B cell (primary cell): ENCODE measurements at regions not wholly inside any gene's neighbourhood (a gene's known extent, or its start where the extent isn't known, plus 50 kb on each side); places are given as distances from the start of the nearest gene placed in this dataset.

Experiments
- ATAC-seq: fragments of 200-7000 bp; cut with Tn5 transposase; one replicate; pipeline ENCODE4 v1.10.0; 2021; ENCODE audit warnings: low read depth, mild to moderate bottlenecking, moderate number of reproducible peaks, moderate library complexity
- CTCF ChIA-PET: fragments of 350-600 bp; sonication (Branson Sonifier 250); formaldehyde crosslinking; loops from one replicate; lab custom pipeline; 2021; ENCODE audit warnings: antibody characterized with exemption, inconsistent platforms; lab: Charles Lee
- POLR2A ChIA-PET: fragments of 350-600 bp; sonication (Branson Sonifier 250); formaldehyde crosslinking; loops from one replicate; lab custom pipeline; 2021; ENCODE audit warnings: antibody characterized with exemption; lab: Charles Lee
- DNase-seq: peaks from one replicate; pipeline ENCODE4 v3.0.0; 2013
- H2AFZ ChIP-seq: 2 replicates; pipeline ENCODE4 v1.6.1; 2012; ENCODE audit warnings: mild to moderate bottlenecking, low read depth, low read length; ENCODE audit not compliant: insufficient read depth, poor library complexity, severe bottlenecking
- H3K27ac ChIP-seq, 2 donors: 1 replicate in 1 of 2; 2 replicates in 1 of 2; pipeline ENCODE4 v1.5.1; 2012 to 2013; ENCODE audit warnings: low read length in 2 of 2, mild to moderate bottlenecking in 2 of 2, moderate library complexity in 1 of 2
- H3K27me3 ChIP-seq, 4 experiments: fragments of 200-600 bp in 1 of 4; sonication (generic) in 1 of 4; replicated peaks in 1 of 4; 1 replicate in 2 of 4; 2 replicates in 2 of 4; pipeline versions ENCODE4 v1.6.1 to v1.7.0; 2013 to 2016; ENCODE audit warnings: low read length in 3 of 4, mild to moderate bottlenecking in 2 of 4, mixed read lengths in 1 of 4, moderate library complexity in 1 of 4; ENCODE audit not compliant: insufficient read depth in 4 of 4, control insufficient read depth in 3 of 4; ENCODE audit errors: control extremely low read depth in 1 of 4
- H3K36me3 ChIP-seq, 2 experiments: replicated peaks in 1 of 2; 1 replicate in 1 of 2; 2 replicates in 1 of 2; pipeline versions ENCODE4 v1.6.1 to v1.7.1; 2013; ENCODE audit warnings: low read length in 1 of 2; ENCODE audit not compliant: insufficient read depth in 2 of 2, control insufficient read depth in 1 of 2; ENCODE audit errors: control extremely low read depth in 1 of 2, extremely low read depth in 1 of 2
- H3K4me1 ChIP-seq, 2 donors: fragments of 200-600 bp in 1 of 2; sonication (generic) in 1 of 2; 1 replicate in 1 of 2; 2 replicates in 1 of 2; pipeline versions ENCODE4 v1.5.1 to v1.6.1; 2013 to 2017; ENCODE audit warnings: low read length in 2 of 2; ENCODE audit not compliant: control insufficient read depth in 2 of 2, insufficient read depth in 2 of 2
- H3K4me2 ChIP-seq: replicated peaks from 2 replicates; pipeline ENCODE3; 2012; ENCODE audit warnings: mild to moderate bottlenecking, low read depth, low read length; ENCODE audit not compliant: poor library complexity, severe bottlenecking
- H3K4me3 ChIP-seq, 5 experiments: fragments of 200-600 bp in 1 of 5; sonication (generic) in 1 of 5; 1 replicate in 3 of 5; 2 replicates in 2 of 5; pipeline versions ENCODE4 v1.5.1 to v1.7.0; 2011 to 2016; ENCODE audit warnings: low read length in 4 of 5, mild to moderate bottlenecking in 4 of 5, low read depth in 2 of 5, control low read depth in 1 of 5, moderate library complexity in 1 of 5; ENCODE audit not compliant: insufficient read depth in 1 of 5; ENCODE audit errors: control extremely low read depth in 1 of 5, extremely low read depth in 1 of 5
- H3K79me2 ChIP-seq: fragments of 200-600 bp; sonication (generic); one replicate; pipeline ENCODE4 v1.6.0; 2016; ENCODE audit warnings: low read length; ENCODE audit not compliant: control insufficient read depth, insufficient read depth
- H3K9ac ChIP-seq: fragments of 200-600 bp; sonication (generic); 2 replicates; pipeline ENCODE4 v1.6.1; 2017; ENCODE audit warnings: mild to moderate bottlenecking, low read length, moderate library complexity
- H3K9me3 ChIP-seq, 3 donors: one replicate each; pipeline versions ENCODE4 v1.6.1 to v1.7.1; 2013; ENCODE audit warnings: low read length in 2 of 3; ENCODE audit not compliant: control insufficient read depth in 2 of 3, insufficient read depth in 1 of 3; ENCODE audit errors: control extremely low read depth in 1 of 3
- H4K20me1 ChIP-seq: 2 replicates; pipeline ENCODE4 v1.6.0; 2012; ENCODE audit warnings: mild to moderate bottlenecking, low read length; ENCODE audit not compliant: insufficient read depth, control insufficient read depth, poor library complexity, severe bottlenecking
- H3K27ac Mint-ChIP-seq: one replicate; pipeline ENCODE4 v1.8.0; 2021; ENCODE audit warnings: mixed read lengths
- H3K27me3 Mint-ChIP-seq: one replicate; pipeline ENCODE4 v1.8.0; 2021; ENCODE audit warnings: mixed read lengths
- H3K4me1 Mint-ChIP-seq: one replicate; pipeline ENCODE4 v1.8.0; 2021; ENCODE audit warnings: mixed read lengths
- H3K4me3 Mint-ChIP-seq: one replicate; pipeline ENCODE4 v1.8.0; 2021; ENCODE audit warnings: mixed read lengths
- H3K9me3 Mint-ChIP-seq: one replicate; pipeline ENCODE4 v1.8.0; 2022; ENCODE audit warnings: mixed read lengths; ENCODE audit not compliant: insufficient read depth
- CTCF ChIP-seq: fragments of 200-600 bp; IDR thresholded peaks from one replicate; pipeline ENCODE4 v1.8.0; 2022; ENCODE audit warnings: antibody characterized with exemption, mild to moderate bottlenecking
- EZH2 ChIP-seq: IDR thresholded peaks from 2 replicates; pipeline ENCODE4 v1.6.1; 2012; ENCODE audit warnings: borderline replicate concordance, low read depth, mild to moderate bottlenecking, moderate library complexity, low read length; ENCODE audit not compliant: insufficient read depth, poor library complexity, severe bottlenecking
- WGBS: methylation state at CpG from one replicate; pipeline ENCODE4 v1.1.5; 2013; ENCODE audit warnings: missing lambda C conversion rate; ENCODE audit not compliant: insufficient coverage; 5-methylcytosine and 5-hydroxymethylcytosine counted together
- intact Hi-C: fragments of 100-400 bp; cut with micrococcal nuclease; formaldehyde crosslinking; loops from one replicate; pipeline ENCODE4 v1.10.0; 2022

- Mint-ChIP-seq H3K4me1 (no peaks in the 10 kb centered on the region), H3K9me3 (no peaks in the 10 kb centered on the region), H3K27ac (no peak overlapping the region), H3K4me3 (no peak overlapping the region), H3K27me3 (peaks cover 7% of the 10 kb centered on the region)
- no peak overlapping the region for H3K4me2 ChIP-seq
- no peaks in the 10 kb centered on the region for H3K36me3 ChIP-seq
- DNase-seq (no peak), ATAC-seq (no peak)
- ChIA-PET CTCF (no interaction called here), POLR2A (no interaction called here)
- no peaks in the 10 kb centered on the region for H3K79me2 ChIP-seq
- 95% methylated on average over 6 of the region's 7 CpGs for WGBS
- H3K27me3 ChIP-seq, result no peaks in the 10 kb centered on the region
- intact Hi-C loops, result no loop called here
- TF ChIP-seq EZH2 (no peak), CTCF (no peak)
- no peaks in the 10 kb centered on the region for H3K4me1 ChIP-seq
- no peak overlapping the region for H3K9ac ChIP-seq
- H3K9me3 ChIP-seq, result peaks cover 0 to 5% (median 1%) of the 10 kb centered on the region in 3 donors
- H2AFZ ChIP-seq, result no peak overlapping the region
- H4K20me1 ChIP-seq, result no peaks in the 10 kb centered on the region
- no peak overlapping the region for H3K4me3 ChIP-seq
- H3K27ac ChIP-seq, result no peak overlapping the region
Observed at GRCh38 chr1:214135886-214136285, 145.1 kb upstream of the SMYD2 start.

GRCh38 chr1:214136324-214136919 is 144.5 kb upstream of the SMYD2 start:
- DNase-seq (no peak), ATAC-seq (no peak)
- Histone ChIP-seq H4K20me1 (no peaks in the 10 kb centered on the region), H3K9ac (no peak overlapping the region), H2AFZ (no peak overlapping the region), H3K9me3 (peaks cover 0 to 5% (median 1%) of the 10 kb centered on the region in 3 donors), H3K27me3 (no peaks in the 10 kb centered on the region), H3K27ac (no peak overlapping the region), H3K4me3 (no peak overlapping the region), H3K79me2 (no peaks in the 10 kb centered on the region), H3K4me1 (no peaks in the 10 kb centered on the region), H3K4me2 (no peak overlapping the region), H3K36me3 (no peaks in the 10 kb centered on the region)
- POLR2A ChIA-PET, result no interaction called here
- no peaks in the 10 kb centered on the region for H3K4me1 Mint-ChIP-seq
- 100% methylated on average over 2 of the region's 8 CpGs for WGBS
- H3K27me3 Mint-ChIP-seq, result peaks cover 4% of the 10 kb centered on the region
- CTCF ChIA-PET, result no interaction called here
- H3K27ac Mint-ChIP-seq, result no peak overlapping the region
- intact Hi-C loops, result no loop called here
- TF ChIP-seq EZH2, result no peak
- TF ChIP-seq CTCF, result no peak
- no peaks in the 10 kb centered on the region for H3K9me3 Mint-ChIP-seq
- H3K4me3 Mint-ChIP-seq, result no peak overlapping the region
